HG02623 (cell line): ENCODE measurements at regions not wholly inside any gene's neighbourhood (a gene's known extent, or its start where the extent isn't known, plus 50 kb on each side); places are given as distances from the start of the nearest gene placed in this dataset.
"Not testable (repeated sequence)": the region's sequence is repeated elsewhere in the genome, so short reads cannot be mapped to it uniquely, and the experiment has no call there.

Experiments used
- ATAC-seq: cut with Tn5 transposase; IDR thresholded peaks from one replicate; pipeline ENCODE4 v1.9.1; 2021; ENCODE audit warnings: moderate library complexity; ENCODE audit not compliant: unreplicated experiment

GRCh38 chr15:91413142-91413541 is 313.1 kb downstream of the SV2B start:
- no peak for ATAC-seq

DNA sequence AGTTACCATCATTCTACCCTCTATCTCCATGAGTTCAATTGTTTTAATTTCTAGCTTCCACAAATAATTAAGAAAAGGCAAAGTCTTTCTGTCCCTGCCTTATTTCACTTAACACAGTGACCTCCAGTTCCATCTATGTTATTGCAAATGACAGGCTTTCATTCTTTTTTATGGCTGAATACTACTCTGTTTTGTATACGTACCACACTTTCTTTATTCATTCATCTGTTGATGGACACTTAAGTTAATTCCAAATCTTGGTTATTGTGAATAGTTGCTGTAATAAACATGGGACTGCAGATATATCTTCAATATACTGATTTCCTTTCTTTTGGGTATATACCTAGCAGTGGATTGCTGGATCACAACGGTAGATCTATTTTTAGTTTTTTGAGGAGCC is 314.1 kb downstream of the SV2B start:
- no peak for ATAC-seq

DNA sequence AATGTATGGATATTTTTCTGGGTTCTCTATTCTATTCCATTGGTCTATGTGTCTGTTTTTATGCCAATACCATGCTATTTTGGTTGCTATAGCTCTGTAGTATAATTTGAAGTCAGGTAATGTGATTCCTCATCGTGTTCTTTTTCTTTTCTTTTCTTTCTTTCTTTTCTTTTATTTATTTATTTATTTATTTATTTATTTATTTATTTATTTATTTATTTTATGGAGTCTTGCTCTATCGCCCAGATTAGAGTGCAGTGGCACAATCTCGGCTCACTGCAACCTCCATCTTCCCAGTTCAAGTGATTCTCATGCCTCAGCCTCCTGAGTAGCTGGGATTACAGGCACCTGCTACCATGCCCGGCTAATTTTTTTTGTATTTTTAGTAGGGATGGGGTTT is 315.2 kb downstream of the SV2B start:
- not testable (repeated sequence) for ATAC-seq

GRCh38 chr15:91420689-91421088 is 320.6 kb downstream of the SV2B start:
- no peak for ATAC-seq

GRCh38 chr15:91422797-91423196 is 322.7 kb downstream of the SV2B start:
- ATAC-seq: no peak

- no peak for ATAC-seq
These were observed 323.9 kb downstream of the SV2B start for GRCh38 chr15:91424001-91424400.

DNA sequence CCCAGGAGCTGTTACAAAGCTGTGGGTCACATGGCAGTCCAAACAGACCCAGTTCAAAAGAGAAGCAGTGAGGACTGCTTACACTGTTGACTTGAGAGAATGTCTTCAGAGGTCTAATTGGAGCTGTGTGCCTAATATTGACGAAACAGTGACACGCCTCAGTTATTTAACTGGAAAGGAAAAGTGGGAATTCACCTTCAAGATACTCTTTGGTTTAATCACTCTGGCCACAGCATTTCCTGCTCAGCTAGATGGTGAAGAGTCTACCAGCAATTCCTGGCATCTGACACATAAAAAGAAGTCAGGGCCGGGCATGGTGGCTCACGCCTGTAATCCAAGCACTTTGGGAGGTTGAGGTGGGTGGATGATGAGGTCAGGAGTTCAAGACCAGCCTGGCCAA is 326.4 kb downstream of the SV2B start:
- ATAC-seq: no peak

DNA sequence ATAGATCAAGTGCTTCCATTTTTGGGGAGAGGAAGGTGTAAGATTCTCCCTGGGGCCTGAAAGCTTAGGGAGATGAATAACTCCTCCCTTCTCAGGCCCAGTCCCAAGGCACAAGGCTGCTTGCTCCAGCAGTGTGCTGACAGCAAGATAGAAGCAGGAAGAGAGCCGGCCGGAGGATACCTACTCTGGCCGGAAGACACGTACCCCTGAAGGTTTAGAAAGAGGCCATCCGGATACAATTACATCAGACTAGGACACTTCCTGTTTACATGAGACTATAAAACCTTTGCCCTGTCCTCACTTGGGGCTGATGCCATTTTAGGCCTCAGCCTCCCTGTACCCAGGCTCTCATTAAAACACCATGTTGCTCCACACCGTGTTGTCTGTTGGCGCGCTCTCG is 329.9 kb downstream of the SV2B start:
- no peak for ATAC-seq

DNA sequence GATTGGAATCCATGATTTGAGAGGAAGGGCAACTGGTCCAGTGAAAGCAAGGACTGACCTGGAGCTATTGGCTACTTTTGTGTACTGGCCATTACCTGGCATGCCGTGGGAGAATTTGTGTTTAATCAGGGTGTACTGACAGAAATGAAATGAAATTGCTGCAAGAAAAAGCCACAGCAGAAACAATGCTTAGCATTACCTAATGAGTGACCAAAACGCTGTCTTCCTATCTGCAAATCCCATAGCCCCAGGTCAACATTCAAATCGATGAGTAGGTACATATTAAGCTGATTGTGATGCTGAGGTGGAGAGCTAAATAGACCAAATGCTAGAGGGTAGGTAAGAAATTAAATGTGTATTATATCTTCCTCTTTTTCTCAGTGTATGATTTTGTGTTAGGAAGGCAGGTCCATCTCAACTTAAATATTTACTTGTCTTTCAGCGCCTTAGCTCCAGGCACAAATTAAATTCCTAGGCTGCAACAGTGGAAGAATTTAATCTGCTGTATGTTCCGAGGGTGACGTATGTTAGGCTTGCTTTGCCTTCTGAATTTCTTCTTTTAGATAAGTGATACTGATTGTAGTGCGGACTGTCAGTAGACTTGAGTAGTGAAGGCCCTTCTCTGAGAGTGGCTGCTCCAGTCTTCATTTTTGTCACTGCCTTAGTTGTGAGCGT is 331.1 kb downstream of the SV2B start:
- no peak for ATAC-seq

- no peak for ATAC-seq
These were observed 335.1 kb downstream of the SV2B start for GRCh38 chr15:91435113-91435512.

DNA sequence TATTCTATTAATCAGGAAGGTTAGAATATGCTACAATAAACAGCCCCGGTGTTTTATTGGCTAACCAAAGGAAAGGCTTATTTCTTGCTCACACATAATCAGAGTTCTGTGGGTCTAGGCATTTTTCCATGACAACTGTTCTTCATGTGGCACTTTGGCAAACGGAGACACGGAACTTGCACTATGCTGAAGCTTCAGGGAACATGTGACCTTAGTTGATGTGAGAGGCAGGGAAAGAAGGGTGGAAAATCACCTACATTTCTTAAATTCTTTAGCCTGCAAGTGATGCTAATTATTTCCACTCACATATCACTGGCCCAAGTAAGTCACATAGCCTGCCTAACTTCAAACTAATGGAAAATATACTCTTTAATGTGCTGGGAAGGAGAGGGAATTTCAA is 344.6 kb downstream of the SV2B start:
- ATAC-seq: no peak

GRCh38 chr15:91445695-91446228 is 345.7 kb downstream of the SV2B start:
- ATAC-seq: no peak

DNA sequence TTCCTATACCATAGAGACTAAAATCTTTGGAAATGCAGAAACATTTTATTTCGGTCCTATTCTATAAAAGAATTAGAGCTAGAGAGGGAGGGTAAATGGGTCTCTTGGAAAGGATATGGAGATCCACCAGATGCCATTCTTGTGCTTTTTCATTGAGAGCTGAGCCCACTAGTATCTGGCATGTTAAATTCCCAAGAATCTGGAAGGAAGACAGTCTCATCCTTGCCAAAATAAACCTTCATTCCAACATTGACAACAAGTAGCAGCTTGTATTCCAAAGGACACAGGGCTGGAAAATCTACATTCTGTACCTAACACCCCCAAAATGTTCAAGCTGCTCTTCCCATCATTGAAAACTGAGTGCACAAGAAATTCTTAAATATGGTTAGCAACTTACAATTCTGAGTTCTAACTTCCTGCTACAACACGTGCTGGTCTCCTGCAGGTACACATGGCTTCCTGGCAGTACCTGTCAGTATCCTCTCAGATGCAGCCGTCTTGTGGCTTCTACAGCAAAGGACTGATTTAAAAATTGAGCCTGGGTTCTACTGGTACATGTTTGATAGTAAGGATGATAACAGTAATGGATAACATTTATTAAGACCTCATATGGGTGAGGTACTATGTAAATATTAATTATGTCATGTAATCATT is 348.1 kb downstream of the SV2B start:
- no peak for ATAC-seq

DNA sequence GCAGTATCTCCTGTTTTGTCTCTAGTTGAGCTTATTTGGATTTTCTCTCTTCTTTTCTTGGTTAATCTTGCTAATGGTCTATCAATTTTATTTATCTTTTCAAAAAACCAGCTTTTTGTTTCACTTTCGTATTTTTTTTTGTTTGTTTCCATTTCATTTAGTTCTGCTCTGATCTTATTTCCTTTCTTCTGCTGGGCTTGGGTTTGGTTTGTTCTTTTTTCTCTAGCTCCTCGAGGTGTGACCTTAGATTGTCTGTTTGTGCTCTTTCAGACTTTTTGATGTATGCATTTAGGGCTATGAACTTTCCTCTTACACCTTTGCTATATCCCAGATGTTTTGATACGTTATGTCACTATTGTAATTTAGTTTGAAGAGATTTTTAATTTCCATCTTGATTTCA is 353.3 kb downstream of the SV2B start:
- not testable (repeated sequence) for ATAC-seq

DNA sequence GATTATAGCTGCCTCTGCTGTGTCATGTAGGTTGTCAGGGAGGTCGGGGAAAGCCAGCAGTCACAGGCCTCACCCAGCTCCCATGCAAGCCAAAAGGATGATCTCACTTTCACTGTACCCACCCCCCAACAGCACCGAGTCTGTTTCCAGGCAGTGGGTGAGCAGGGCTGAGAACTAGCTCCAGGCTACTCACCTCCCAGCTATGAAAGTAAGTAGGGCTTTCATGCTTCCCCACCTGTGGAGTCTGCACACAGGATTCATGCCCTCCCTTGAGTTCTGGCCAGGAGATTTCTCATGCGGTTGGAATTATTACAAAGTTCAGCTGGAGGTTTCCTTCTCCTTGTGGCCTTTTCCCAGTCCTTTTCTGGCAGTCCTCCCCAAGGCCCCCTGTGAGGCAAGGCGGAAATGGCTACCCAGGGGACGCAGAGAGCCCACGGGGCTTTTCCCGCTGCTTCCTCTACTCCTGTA is 356.2 kb downstream of the SV2B start:
- no peak for ATAC-seq

GRCh38 chr15:91456921-91457320 is 356.9 kb downstream of the SV2B start:
- no peak for ATAC-seq

DNA sequence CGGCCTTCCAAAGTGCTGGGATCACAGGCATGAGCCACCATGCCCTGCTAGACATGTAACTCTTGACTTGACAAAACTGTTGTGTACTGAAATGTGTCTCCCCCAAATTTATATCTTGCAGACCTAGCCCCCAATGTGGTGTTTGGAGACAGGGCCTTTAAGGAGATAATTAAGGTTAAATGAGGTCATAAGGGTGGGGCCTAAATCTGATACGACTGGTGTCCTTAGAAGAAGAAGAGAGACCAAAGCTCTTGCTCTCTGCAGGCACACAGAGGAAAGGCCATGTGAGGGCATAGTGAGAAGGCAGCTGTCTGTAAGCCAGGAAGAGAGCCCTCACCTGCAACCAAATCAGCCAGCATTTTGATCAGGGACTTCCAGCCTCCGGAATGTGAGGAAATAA is 361.3 kb downstream of the SV2B start:
- no peak for ATAC-seq

- ATAC-seq: no peak
These were observed 365.0 kb downstream of the SV2B start for GRCh38 chr15:91465086-91465485.

DNA sequence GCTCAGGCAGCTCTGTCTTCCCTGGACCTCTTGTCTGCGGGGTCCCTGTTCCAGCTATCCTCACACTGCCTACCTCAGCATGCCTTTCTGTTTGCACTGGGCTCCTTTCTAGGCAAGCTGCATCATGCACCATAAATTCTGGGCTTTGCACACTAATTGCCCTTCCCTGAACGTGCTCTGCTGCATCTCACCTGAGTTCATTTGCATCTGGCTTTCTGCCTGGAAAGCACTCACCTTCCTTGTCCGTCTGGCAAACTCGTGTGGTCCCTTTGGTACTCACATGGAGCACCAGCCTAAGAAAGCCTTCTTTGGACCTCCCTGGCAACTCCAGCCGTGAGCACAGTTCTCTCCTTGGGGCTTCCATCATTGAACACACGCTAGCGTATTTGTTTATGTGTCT is 365.6 kb downstream of the SV2B start:
- no peak for ATAC-seq

DNA sequence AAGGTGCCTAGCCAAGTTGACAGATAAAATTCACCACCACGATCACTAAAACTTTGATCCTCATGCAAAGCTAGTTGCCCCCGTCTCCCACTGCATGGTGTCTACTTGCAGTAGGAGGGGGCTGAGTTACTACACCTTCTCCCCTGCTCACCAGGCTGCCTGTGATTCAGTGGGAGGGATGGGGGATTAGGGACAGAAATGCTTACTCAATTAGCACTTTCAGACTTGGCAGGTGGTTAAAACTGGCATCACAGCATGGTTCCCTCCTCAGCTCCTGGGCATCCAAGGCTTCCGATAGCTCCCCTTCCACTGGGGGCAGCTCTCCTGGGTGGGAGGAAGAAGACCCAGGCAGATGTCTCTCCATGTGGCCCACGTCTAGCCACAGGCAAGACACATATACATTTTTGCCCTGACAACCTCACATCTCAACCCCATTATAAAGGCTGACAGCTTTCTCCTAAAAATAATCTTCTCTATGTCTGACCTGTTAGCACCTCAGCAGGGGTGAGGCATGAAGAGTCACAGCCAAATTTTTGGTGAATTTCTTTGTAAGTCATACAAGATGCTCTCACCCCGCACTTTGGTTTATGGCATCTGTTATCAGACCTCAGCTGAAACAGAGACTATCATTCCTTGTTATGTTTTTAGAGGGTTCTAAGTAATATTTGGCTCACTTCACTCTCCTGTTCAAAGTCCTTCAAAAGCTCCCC is 369.0 kb downstream of the SV2B start:
- no peak for ATAC-seq

DNA sequence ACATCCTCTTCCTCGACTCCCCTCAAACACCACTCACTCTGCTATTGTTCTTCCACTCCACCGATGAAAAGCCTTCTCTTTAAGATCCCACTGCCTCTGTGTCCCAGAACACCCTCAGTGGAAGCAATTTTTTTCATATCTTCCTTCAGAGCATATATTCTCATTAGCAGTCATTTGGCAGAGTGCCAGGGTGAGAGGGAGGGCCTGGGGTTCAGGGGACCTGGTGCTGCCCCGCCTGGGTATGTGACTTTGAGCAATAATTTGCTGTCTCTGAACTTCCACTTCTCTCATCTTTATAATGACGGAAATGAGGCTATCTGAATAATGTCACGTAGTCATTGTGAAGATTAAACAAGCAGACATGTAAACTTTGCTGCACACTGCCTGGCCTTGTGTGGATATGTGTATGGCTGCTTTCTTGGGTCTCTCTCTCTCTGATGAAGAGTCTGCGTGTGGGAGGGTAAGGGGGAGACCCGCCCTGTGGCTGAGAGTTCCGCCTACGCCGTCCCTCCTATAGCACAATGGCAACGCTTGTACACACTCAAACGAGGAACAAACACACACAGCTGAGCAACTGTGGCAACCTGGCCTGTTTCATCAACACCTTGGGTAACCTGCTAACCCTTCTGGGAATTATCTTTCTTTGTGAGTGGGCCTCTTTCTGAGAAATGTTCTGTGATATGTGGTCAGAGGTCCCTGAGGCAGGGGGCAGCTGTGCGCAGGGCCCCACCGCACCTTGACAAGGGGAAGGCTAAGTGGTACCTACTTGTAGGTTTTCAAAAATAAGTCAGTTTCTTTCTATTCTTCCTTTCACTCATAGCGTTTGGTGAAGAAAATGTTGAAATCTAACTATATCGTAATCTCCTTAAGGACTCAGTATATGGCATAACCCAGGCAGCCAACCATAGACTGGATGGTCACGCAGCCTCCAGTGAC is 369.8 kb downstream of the SV2B start:
- ATAC-seq: no peak
